HG03565 (cell line): ENCODE measurements at regions not wholly inside any gene's neighbourhood (a gene's known extent, or its start where the extent isn't known, plus 50 kb on each side); places are given as distances from the start of the nearest gene placed in this dataset.

Experiments
- ATAC-seq: cut with Tn5 transposase; IDR thresholded peaks from one replicate; pipeline ENCODE4 v1.9.1; 2021; ENCODE audit warnings: mild to moderate bottlenecking, moderate library complexity; ENCODE audit not compliant: unreplicated experiment

DNA sequence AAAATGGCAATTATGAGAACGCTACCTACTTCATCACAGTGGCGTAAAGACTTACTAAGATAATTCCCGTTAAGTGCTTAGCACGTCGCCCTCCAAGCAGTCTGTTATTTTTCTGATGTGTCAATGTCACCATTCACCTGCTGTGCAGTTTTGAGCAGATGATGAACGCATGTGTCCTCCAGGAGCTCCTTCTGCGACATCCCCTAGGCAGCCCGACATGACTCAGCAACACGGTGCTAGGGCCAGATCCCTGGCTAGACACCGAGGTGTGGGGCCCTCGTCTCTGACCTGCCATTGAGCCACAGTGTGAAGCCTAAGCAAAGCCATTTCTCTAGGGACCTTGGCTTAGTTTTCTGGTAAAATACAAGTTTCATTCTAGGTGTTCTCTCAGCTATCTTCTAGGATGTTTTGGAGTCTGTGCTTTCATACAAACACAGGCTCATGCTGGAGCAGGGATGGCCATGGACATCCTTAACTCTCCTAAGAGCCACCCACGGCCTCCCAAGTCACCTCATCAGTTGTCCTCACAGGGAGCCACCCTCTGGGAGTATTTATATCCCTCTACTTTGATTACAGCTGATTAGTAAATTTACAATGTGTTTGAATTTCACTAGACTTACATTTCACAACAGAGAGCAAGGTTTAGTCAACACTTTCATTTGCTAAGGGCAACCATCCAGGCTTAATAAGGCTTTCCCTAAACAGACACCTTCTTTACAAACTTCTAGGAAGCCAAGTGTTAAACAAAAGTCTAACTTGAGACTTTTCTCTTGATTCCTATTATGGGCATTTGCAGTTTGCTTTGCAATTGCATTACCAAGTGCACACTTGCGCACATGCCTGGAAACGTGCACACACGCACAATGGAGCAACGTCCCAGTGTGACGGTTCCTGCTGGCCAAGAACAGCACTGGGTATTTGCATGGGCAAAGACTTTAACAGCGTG is 376.8 kb upstream of the ID2 start:
- no peak for ATAC-seq

DNA sequence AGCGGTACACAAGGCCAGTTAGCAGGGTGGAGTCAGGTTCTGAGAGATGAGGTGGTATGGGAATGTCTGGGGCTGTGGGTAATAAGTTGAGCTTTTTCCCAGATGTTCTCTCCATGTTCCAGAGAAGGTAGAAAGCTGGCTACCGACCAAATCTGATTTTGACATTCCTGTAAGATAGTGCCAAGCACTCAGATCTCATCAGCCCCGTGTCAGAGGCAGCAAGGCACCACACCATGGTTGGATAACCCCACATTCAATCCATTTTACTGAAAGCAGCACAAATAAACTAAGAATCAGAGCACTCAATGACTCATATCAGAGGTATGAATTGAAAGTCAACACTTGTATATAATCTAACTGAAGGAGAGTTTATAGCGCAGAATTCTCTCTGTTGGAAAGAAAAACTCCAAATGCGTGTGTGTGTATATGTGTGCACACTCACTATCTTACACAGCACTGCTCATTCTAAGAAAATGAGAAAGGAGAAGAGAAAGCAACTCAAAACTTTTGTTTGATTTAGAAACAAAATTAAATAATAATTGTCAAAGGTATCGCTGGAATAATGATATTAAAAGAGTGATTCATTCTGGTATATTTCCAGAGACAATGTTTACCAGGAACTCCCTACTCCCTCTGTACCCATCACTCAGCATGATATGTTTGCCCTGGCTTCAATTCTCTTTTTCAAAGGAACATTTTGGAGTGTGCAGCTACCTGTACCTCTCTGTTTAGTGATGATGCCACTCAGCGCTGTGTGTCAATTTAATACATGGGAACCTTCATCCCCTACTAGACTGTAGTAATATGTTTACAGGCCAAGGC is 375.1 kb upstream of the ID2 start:
- ATAC-seq = no peak

DNA sequence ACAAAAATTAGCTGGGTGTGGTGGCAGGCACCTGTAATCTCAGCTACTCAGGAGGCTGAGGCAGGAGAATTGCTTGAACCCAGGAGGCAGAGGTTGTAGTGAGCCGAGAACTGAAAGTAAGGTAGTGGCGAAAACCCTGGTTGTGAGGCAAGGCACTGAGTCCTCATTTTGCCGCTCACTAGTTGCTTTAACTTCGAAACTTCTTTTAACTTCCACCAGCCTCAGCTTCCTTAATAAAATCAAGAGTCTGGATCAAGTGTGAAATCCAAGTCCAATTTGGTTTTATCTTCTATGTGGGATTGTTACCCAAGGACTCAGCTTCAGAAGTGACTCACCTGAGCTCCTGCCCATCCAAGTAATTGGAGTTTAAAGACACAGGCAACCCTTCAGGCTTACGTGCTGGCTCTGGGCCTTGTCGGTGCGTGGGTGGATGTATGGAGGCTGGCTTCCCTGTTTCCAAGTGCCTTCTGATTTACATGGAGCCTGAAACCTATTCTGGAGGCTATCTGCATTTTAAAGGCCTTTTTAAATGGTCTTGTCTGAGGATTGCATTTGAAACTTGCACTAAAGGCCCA is 374.2 kb upstream of the ID2 start:
- ATAC-seq = no peak

DNA sequence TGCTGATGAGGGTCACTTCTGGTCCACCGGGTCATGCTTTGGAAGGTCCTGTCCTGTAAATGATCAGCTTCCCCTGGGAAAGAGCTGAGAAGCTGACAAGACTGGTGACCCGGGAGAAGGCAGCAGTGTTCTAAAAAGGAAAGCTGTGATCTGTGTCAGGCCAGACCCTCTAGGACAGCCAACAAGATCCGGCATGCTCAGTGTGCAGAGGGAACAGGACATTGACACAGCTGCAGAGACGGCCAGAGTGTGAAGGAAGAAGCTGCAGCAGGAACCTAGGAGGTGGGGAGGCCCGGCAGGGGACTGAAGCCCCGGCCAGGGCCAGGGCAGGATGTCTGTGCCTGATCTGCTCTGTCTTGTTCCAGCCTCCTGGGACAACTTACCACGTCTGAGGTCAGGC is 372.7 kb upstream of the ID2 start:
- no peak for ATAC-seq

DNA sequence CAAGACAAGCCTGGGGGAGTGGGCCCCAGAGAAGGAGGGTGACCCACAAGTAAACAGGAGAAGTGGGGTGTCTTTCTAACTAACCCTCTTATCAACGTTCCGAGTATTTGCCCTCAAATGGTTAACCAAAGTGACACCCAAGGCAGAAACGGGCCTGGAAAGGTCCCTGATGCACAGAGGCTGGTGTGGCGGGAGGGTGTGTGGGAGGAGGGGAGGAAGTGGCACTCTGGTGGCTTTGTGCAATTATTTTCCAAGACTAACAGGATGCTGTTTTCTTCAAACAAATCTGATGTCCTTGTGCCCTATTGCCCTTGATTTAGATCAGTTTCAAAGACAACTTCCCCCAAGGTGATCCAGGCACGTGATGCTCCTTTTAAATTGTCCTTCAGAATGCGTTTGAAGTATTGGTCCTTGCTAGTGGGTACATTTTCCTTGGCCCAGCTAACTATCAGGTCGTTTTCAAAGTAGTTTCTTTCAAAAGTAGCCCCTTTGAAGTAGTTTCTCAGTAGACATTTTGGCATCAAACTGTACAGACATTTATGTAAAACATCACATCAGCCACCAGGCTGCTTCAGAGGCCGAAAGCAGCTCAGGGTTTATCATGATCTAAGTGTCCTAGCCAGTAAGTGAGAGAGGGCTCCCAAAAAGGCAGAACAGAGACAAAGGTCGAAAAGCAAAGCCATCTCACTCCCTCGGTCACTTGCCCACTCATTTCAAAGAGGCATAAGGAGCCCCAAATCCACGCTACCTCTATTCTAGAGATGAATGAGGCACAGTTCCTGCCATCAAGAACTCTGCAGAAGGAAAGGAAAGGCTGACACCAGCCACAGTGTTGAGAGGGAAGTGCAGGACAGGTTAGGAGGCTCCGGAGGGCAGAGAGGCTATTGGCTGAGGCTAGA is 371.1 kb upstream of the ID2 start:
- no peak for ATAC-seq

DNA sequence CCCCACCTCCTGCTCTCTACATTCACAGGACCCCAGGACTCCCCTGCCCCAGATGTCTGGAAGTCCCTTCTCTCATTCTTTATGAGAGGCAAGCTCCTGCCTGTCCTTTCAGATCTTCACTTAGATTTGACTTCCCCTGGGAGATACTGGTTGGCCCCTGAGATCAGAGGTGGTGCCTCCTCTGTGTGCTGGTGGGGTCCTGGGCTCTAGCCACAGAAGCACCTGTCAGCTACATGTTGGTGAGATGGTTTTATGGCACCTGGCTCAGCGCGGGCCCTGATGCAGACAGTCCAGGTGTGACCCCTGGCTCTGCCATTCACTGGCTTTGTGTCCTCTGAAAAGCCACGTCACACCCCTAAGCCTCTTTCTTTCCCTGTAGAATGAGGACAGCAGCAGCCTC is 369.6 kb upstream of the ID2 start:
- no peak for ATAC-seq

DNA sequence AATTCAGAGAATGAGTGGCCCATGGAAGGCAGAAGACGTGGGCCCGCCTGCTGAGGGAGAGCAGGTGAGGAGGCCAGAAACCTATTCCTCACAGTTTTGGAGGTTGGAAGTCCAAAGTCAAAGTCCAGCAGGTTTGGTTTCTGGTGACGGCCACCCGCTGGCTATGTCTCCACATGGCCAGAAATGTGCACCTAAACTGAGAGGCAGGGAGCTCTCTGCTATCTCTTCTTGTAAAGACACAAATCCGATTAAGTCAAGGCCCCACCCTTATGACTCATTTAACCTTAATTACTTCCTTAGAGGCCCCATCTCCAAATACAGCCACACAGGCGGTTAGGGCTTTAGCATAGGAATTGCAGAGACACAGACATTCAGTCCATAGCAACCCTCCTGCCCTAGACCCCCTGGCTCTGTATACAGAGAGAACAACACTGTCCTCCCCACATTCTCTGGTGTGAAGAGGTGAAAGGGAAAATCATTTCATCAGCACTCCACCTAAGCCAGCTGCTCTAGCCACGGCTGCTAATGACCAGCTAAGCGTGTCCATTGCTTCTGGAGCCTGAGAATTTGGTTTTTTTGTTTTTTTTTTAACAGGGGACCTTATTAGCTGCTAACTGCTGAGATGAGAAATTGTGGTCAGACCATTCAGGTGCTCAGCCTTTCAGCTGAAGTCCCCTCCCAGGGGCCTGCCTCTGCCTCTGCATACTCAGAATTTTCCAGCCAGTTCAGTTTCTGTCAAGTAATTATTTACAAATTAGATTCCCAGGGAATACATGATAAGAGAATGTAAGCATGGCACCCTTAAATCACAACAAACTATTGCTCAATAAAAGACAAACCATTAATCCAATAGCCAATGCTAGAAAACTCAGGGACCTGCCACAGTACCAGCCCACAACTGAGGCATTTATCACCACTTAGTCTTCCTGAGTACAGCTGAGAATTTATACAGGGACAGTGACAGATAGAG is 368.7 kb upstream of the ID2 start:
- peak; percentile 81 for ATAC-seq

DNA sequence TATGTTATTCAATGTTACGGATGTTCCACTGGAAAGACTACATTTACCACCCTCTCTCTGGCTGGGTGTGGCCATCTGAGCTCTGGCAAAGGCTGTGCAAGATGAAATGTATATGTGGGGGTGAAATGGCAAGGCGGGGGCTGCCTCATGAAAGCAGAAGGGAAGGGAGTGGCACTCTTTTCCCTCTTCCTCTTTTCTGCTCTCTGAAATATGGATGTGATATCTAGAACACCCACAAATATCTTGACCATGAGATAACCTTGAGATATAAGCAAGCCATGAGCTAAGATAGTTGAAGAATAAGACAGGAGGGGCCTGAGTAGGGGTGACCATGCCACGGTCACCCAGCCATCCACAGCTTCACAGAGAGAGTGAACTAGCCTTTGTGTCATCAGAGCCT is 367.8 kb upstream of the ID2 start:
- no peak for ATAC-seq

DNA sequence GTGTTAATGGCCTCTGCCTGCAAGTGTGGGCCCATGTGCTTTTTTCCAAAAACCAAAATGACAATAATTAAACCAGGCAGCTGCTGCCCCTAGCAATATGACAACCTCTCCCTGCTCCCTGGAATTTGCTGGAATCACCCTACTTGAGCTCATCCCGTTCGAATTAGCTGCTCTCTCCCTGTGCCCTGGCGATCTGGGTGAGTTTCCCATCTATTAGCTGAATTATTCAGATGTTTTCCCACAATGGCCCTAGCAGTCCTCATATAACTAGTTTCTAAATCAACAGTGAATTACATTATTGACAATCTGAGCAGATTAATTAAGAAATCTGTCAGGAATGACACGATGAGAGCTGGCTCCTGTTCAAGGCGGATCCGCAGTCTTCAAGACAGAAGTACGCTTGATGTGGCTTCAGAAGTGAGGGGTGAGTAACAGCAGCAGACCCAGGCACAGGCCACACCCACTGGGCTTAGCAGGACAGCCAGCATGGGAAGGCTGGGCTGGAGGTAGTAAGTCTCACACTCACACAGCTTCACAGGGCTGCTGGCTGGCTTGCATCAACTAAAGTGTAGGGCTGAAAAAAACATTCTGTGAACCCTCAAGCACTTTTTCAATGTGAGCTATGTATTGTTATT is 366.2 kb upstream of the ID2 start:
- no peak for ATAC-seq

DNA sequence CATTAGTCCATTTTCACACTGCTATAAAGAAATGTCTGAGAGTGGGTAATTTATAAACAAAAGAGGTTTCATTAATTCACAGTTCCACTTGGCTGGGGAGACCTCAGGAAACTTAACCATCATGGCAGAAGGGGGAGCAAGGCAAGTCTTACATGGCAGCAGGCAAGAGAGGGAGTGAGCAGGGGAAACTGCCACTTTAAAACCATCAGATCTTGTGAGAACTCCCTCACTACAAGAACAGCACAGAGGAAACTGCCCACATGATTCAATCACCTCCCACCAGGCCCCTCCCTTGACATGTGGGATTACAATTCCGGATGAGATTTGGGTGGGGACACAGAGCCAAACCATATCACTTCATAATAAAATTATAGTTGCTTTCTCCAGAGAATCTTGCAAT is 365.5 kb upstream of the ID2 start:
- no peak for ATAC-seq

DNA sequence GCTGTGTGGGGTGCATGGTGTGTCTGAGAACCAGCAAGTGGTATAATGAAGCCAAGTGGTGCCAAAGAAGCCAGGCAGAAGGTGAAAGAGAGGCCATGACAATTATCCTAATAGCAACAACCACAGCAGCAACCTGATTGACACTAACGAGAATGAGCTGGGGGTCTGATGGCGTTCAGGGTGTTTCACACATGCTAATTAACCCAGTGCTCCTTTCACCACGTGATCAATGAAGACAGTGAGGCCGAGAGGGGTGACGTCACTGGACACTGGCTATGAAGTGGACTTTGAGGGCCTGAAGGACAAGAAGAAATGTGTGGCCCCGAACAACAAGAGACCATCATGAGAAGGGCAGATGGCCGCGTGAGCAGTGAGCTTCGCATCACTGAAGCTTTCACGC is 364.4 kb upstream of the ID2 start:
- ATAC-seq = no peak

DNA sequence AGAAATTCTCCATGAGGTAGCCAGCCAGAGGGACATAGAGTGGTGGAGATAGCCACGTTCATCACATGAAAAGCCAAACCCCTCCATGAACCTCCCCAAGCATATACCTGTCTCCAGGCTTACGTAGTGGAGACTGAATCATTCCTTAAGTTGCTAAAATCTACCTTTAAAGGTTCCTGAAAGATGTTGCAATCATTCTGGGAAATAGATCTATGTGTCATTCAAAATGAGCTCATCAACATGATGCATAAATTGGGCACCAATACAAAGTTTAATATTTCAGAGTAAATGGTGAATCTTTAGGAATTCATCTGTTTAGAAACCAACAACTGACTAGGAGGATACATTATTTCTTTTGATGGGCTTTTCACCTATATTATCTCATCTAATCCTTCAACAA is 362.6 kb upstream of the ID2 start:
- no peak for ATAC-seq

DNA sequence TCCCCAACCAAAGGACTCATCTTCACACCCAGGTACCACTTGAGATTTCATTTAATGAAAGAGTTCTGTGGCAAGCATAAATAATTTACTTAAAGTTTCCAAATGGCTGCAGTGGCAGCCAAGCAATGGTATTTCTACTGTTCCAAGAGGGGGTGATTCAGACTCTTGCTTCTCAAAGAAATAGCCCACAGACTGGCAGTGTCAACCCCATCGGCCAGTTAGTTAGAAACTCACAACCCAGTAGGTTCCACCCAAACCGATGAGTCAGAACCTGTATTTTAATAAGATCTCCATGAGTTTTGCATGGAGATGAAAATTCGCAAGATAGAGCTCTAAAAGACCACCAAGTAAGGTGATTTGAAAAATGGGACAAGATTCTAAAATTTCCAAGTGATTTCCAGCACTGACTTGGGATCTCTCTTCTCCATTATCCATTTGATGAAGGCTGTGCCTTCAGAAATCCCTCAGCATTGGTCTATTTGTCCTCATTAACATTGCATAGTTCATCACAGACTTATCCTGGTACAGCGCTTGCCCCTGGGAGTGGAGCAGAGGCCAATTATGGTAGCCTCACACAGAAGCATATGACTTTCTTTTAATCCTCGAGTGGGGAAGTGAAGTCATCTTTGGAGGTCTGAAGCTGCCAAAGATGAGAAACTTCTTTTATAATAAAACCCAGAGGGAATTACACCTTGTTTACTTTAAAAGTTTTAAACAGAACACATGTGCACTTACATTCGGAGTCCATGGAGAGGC is 361.4 kb upstream of the ID2 start:
- no peak for ATAC-seq

DNA sequence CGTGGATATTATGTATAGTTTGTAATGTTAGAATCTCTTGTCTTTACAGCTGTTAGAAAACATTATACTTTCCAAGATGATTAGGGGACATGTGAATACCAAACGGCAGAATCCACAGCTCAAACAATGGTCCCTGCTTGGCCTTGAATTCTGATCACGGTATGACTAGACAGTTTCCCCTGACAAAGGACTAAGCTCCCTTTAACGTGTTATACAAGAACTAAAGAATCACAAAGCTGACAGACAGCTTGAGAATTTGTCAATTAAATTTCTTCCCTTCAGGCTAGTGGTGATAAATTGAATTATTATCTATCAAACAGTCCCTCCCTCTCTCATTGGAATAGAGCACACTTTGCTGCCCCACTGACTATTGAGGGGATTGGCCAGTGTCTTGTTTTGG is 359.2 kb upstream of the ID2 start:
- ATAC-seq = no peak

DNA sequence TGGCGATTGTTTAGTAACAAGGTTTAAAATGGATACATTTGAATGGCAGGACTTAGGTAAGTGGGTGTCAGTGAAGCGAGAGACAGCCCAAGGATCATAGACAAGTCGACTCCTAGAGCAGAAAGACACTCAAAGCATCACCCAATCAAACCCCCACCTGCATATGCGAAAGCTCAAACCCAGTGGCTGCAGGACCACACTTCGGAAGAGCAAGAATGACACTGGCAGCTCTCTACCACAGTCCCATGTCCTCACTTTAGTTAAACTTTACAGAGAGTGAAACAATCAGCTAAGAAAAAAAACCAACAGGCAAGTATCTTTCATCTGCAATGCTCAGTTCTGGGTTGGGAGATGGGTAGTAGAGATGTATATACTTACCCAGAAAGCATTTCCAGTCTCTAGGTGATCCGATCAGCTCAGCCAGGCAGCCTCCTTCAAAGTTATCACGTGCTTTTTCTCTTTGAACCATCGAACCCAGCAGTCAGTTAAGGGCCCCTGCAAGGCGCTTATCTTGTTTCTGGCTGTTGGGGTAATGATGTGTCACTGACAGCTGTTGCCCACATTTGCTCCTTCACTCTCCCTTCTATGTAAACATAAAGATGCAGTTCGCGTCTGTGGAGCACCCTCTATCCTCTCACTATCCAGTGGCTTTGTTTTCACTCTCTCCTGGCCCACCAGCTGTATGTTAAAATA is 357.5 kb upstream of the ID2 start:
- no peak for ATAC-seq

DNA sequence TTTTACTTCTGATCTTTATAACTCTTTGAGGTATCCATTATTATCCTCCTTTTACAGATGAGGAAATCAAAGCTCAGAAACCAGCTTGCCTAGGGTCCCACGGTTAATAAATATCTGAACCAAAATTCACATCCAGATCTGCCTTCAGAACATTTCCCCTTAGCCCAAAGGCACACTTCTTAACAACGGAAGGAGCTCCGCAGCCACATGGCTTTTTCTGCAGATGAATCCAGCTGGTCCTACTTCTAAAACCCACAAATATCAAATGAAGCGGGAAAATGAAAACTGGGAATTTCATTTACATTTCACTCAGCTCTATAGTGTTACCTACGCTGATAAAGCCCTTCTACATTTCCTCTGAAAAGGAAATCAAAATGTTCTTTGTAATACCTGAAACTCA is 357.0 kb upstream of the ID2 start:
- no peak for ATAC-seq

DNA sequence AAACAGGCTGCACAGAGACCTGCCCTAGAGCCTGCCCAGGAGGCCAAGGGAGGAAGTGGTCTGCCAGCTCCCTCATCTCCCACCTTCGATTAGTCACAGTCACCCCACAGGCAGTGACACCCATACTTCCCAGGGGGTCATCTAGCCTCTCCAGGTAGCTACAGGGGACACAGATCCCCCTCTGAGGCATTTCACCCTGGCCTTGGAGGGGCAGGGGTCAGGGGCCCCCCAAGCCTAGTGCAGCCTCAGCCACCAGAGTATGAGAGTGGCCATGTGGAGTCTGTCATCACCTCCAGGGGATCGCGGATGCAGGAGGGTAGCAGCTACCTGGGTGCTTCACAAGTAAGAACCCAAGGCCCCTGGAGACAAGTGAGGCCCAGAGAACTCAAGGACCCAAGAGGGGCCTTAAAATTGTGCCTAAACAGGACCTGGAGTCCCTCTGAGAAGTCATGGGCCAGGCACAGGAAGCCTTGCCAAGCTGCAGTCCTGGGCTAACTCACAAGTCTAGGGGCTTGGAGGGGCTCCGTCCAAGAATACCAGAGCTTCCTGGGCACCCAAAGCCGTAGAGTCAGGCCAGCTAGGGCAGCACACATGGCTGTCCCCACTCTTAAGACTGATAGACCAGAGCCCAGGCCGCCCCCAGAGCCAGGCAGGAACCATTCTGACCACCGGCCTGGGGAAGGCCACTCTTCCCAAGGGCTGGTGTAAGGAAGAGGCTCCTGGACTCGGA is 354.3 kb upstream of the ID2 start:
- ATAC-seq = no peak
